ENCODE measurements at regions not wholly inside any gene's neighbourhood (a gene's known extent, or its start where the extent isn't known, plus 50 kb on each side); places are given as distances from the start of the nearest gene placed in this dataset.
A peak's percentile ranks its signal among the peaks of the same experiment; 100 is the strongest.

GRCh38 chr1:5485968-5486696, 506.1 kb downstream of the NPHP4 start:
- WGBS, 2 donors (ENCODE audit: low coverage in 1 of 2) = 72 to 79% methylated on average over 4 to 7 of the region's 7 CpGs
- in situ Hi-C loops (cut with MboI; ENCODE audit: low pct_ligation_motif_present in 1 of 4, low pct_unique_long_range_greater_than_20kb in 1 of 4, low sequenced_read_pairs in 3 of 4) (no loop called here), intact Hi-C loops (cut with DNase I; ENCODE audit: low total_unique reads) (no loop called here)
- TF ChIP-seq POLR2A (IDR thresholded peaks at IDR 0.05) (no peak), POLR2AphosphoS5 (IDR thresholded peaks at IDR 0.05) (no peak)
- Histone ChIP-seq H3K4me3 (no peak overlapping the region), H3K27me3 (peaks cover 9% of the 10 kb centered on the region), H3K27ac (no peak overlapping the region), H3K9me3 (no peaks in the 10 kb centered on the region), H3K4me1 (no peaks in the 10 kb centered on the region), H3K36me3 (no peaks in the 10 kb centered on the region)
- no peak for DNase-seq

DNA sequence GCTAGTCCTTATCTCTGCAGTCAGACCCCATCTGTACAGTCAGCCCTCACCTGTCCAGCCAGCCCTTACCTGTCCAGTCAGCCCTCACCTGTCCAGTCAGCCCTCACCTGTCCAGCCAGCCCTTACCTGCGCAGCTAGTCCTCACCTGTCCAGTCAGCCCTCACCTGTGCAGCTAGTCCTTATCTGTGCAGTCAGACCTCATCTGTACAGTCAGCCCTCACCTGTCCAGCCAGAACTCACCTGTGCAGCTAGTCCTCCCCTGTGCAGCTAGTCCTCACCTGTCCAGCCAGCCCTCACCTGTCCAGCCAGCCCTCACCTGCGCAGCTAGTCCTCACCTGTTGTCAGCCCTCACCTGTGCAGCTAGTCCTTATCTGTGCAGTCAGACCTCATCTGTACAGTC, 506.8 kb downstream of the NPHP4 start:
- in situ Hi-C loops (cut with MboI; ENCODE audit: low pct_ligation_motif_present in 1 of 4, low pct_unique_long_range_greater_than_20kb in 1 of 4, low sequenced_read_pairs in 3 of 4) = no loop called here
- H3K27ac ChIP-seq = no peak overlapping the region
- H3K9me3 ChIP-seq = no peaks in the 10 kb centered on the region
- no peaks in the 10 kb centered on the region for H3K36me3 ChIP-seq
- peaks cover 9% of the 10 kb centered on the region for H3K27me3 ChIP-seq
- intact Hi-C loops (cut with DNase I; ENCODE audit: low total_unique reads) = no loop called here
- no peaks in the 10 kb centered on the region for H3K4me1 ChIP-seq
- TF ChIP-seq POLR2A (IDR thresholded peaks at IDR 0.05) (no peak), CTCF (IDR thresholded peaks at IDR 0.05) (no peak), POLR2AphosphoS5 (IDR thresholded peaks at IDR 0.05) (no peak), EP300 (IDR thresholded peaks at IDR 0.05; ENCODE audit: low read depth) (no peak)
- no peak for DNase-seq
- H3K4me3 ChIP-seq = no peak overlapping the region
- WGBS, 2 donors (ENCODE audit: low coverage in 1 of 2) = 69% methylated on average over 2 of the region's 2 CpGs; no CpG with 5 or more reads in 1 of the 2 donors

GRCh38 chr1:5484451-5485165, 507.6 kb downstream of the NPHP4 start:
- in situ Hi-C loops (cut with MboI; ENCODE audit: low pct_ligation_motif_present in 1 of 4, low pct_unique_long_range_greater_than_20kb in 1 of 4, low sequenced_read_pairs in 3 of 4) (no loop called here), intact Hi-C loops (cut with DNase I; ENCODE audit: low total_unique reads) (no loop called here)
- Histone ChIP-seq H3K27ac (no peak overlapping the region), H3K4me1 (no peaks in the 10 kb centered on the region), H3K9me3 (no peaks in the 10 kb centered on the region), H3K27me3 (peaks cover 7% of the 10 kb centered on the region), H3K4me3 (no peak overlapping the region), H3K36me3 (no peaks in the 10 kb centered on the region)
- TF ChIP-seq POLR2A (IDR thresholded peaks at IDR 0.05) = no peak
- TF ChIP-seq CTCF (IDR thresholded peaks at IDR 0.05) = no peak
- TF ChIP-seq EP300 (IDR thresholded peaks at IDR 0.05; ENCODE audit: low read depth) = no peak
- TF ChIP-seq POLR2AphosphoS5 (IDR thresholded peaks at IDR 0.05) = no peak
- no peak for DNase-seq
- WGBS, 2 donors (ENCODE audit: low coverage in 1 of 2) = 67 to 76% methylated on average over 8 to 15 of the region's 15 CpGs

GRCh38 chr1:5481889-5482288, 510.3 kb downstream of the NPHP4 start:
- WGBS, 2 donors (ENCODE audit: low coverage in 1 of 2) = 20 to 21% methylated on average over 1 to 10 of the region's 10 CpGs
- TF ChIP-seq CTCF (IDR thresholded peaks at IDR 0.05) (peak in 2 of 5 experiments; percentile 7 to 16), POLR2A (IDR thresholded peaks at IDR 0.05) (no peak)

More at GRCh38 chr1:5481889-5482288, 510.3 kb downstream of the NPHP4 start:
- Histone ChIP-seq H3K4me1 (no peaks in the 10 kb centered on the region), H3K27ac (no peak overlapping the region), H3K27me3 (peaks cover 10% of the 10 kb centered on the region), H3K9me3 (no peaks in the 10 kb centered on the region), H3K36me3 (no peaks in the 10 kb centered on the region), H3K4me3 (no peak overlapping the region)
- no peak for DNase-seq
- intact Hi-C loops (cut with DNase I; ENCODE audit: low total_unique reads) = no loop called here
- in situ Hi-C loops (cut with MboI; ENCODE audit: low pct_ligation_motif_present in 1 of 4, low pct_unique_long_range_greater_than_20kb in 1 of 4, low sequenced_read_pairs in 3 of 4) = no loop called here
